ENCODE measurements at regions not wholly inside any gene's neighbourhood (a gene's known extent, or its start where the extent isn't known, plus 50 kb on each side); places are given as distances from the start of the nearest gene placed in this dataset.

DNA sequence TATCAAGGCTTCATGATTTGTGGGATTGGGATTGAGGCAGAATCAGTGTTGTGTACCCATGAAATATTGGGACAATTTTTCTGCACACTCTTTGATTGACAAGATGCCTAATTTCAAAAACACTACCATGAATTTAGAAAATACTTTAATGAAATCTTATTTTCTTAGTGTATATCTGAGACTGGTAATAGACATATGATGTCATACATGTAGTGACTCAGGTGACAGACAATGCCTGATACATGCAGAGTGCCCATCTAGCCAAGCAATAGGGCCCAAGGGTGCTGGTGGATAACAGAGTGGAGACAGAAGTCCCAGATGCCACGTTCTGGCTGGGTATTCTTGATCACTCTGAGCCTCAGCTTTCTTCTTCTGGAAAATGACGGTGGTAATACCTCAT lies 279.6 kb upstream of the ARID1B start:
- TF ChIP-seq CTCF (IDR thresholded peaks at IDR 0.05; ENCODE audit: insufficient read depth, low read depth, low read length, missing control alignments): no peak
- no peak overlapping the region for H3K4me3 ChIP-seq (ENCODE audit: low read length)
- no peak for DNase-seq (ENCODE audit: low read depth)

GRCh38 chr6:156487877-156488276 lies 289.3 kb upstream of the ARID1B start:
- DNase-seq (ENCODE audit: low read depth): no peak
- TF ChIP-seq CTCF (IDR thresholded peaks at IDR 0.05; ENCODE audit: insufficient read depth, low read depth, low read length, missing control alignments): no peak
- H3K4me3 ChIP-seq (ENCODE audit: low read length): no peak overlapping the region

GRCh38 chr6:156485150-156485549 lies 292.0 kb upstream of the ARID1B start:
- no peak for TF ChIP-seq CTCF (IDR thresholded peaks at IDR 0.05; ENCODE audit: insufficient read depth, low read depth, low read length, missing control alignments)
- H3K4me3 ChIP-seq (ENCODE audit: low read length): no peak overlapping the region
- no peak for DNase-seq (ENCODE audit: low read depth)

GRCh38 chr6:156474507-156475120 lies 302.6 kb upstream of the ARID1B start:
- TF ChIP-seq CTCF (IDR thresholded peaks at IDR 0.05; ENCODE audit: insufficient read depth, low read depth, low read length, missing control alignments): no peak
- no peak for DNase-seq (ENCODE audit: low read depth)
- H3K4me3 ChIP-seq (ENCODE audit: low read length): no peak overlapping the region

GRCh38 chr6:156471000-156471399 lies 306.2 kb upstream of the ARID1B start:
- no peak overlapping the region for H3K4me3 ChIP-seq (ENCODE audit: low read length)
- no peak for DNase-seq (ENCODE audit: low read depth)
- no peak for TF ChIP-seq CTCF (IDR thresholded peaks at IDR 0.05; ENCODE audit: insufficient read depth, low read depth, low read length, missing control alignments)

GRCh38 chr6:156464100-156464878 lies 312.9 kb upstream of the ARID1B start:
- no peak overlapping the region for H3K4me3 ChIP-seq (ENCODE audit: low read length)
- no peak for TF ChIP-seq CTCF (IDR thresholded peaks at IDR 0.05; ENCODE audit: insufficient read depth, low read depth, low read length, missing control alignments)
- DNase-seq (ENCODE audit: low read depth): no peak

DNA sequence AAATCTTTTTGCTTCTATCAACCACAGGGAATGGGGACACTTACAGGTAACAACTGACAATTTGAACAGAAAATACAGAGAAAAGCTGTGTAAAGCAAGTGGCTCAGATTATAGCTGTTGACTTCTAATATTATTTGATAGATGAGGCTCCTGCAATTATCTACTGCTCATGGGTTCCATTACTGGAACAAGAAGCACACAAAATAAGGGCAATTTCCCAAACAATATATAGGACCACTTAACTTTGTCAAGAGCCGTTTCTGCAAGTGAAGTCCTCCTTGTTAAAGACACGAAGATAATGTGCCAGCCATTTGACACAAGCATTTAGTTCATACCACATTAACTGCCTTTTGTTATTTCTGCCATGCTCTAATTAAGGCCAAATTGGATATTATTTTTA lies 315.5 kb upstream of the ARID1B start:
- TF ChIP-seq CTCF (IDR thresholded peaks at IDR 0.05; ENCODE audit: insufficient read depth, low read depth, low read length, missing control alignments): no peak

More for the DNA sequence above, 315.5 kb upstream of the ARID1B start:
- DNase-seq (ENCODE audit: low read depth): no peak
- no peak overlapping the region for H3K4me3 ChIP-seq (ENCODE audit: low read length)
